Right atrium auricular region (tissue), 2 donors: ENCODE measurements at regions not wholly inside any gene's neighbourhood (a gene's known extent, or its start where the extent isn't known, plus 50 kb on each side); places are given as distances from the start of the nearest gene placed in this dataset.

Experiments
- DNase-seq: peaks from one replicate; pipeline ENCODE4 v3.0.0-alpha.2; 2019; ENCODE audit warnings: low spot score
- H3K27ac ChIP-seq, 2 donors: fragments of 200-600 bp; sonication (generic); 1 replicate in 1 of 2; 2 replicates in 1 of 2; pipeline ENCODE4 v1.5.1; 2016 to 2019
- H3K27me3 ChIP-seq, 2 donors: fragments of 200-600 bp; sonication (generic); one replicate each; pipeline versions ENCODE4 v1.5.1 to v1.6.0; 2017 to 2019
- H3K36me3 ChIP-seq: fragments of 200-600 bp; sonication (generic); one replicate; pipeline ENCODE4 v1.5.1; 2016
- H3K4me1 ChIP-seq, 2 donors: fragments of 200-600 bp; sonication (generic); one replicate each; pipeline versions ENCODE4 v1.5.1 to v1.6.0; 2017 to 2019
- H3K4me3 ChIP-seq, 2 donors: fragments of 200-600 bp; sonication (generic); 1 replicate in 1 of 2; 2 replicates in 1 of 2; pipeline ENCODE4 v1.5.1; 2017 to 2019; ENCODE audit warnings: mild to moderate bottlenecking in 1 of 2, moderate library complexity in 1 of 2
- H3K9me3 ChIP-seq, 2 donors: fragments of 200-600 bp; sonication (generic); one replicate each; pipeline ENCODE4 v1.5.1; 2019
- CTCF ChIP-seq, 2 donors: fragments of 200-600 bp; sonication (generic); IDR thresholded peaks; one replicate each; pipeline ENCODE4 v1.5.1; 2019; ENCODE audit warnings: antibody characterized with exemption in 2 of 2

DNA sequence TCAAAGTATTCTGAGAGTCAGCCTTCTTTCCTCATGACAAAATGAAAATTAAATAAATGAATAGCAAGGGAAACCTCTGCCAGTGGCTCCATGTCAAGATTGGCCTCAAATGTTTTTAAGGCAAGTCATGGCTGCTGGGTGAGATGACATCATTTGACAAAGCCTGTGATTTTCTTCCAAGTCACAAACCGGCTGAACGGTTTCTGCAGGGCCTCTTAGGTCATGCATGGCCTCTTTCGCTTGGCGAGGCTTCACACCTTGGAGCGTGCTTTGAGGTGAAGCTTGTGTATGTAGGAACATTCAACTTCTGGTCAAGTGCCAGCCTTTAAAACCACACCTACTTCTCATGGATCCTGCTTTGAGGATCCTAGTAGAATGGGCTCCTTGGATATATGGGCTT, 161.0 kb upstream of the ZNF618 start:
- peaks cover 0 to 8% of the 10 kb centered on the region in 2 donors for H3K9me3 ChIP-seq
- H3K36me3 ChIP-seq: no peaks in the 10 kb centered on the region
- peak; percentile 13 for DNase-seq
- H3K27ac ChIP-seq: no peak overlapping the region
- H3K4me1 ChIP-seq: no peaks in the 10 kb centered on the region
- no peaks in the 10 kb centered on the region for H3K27me3 ChIP-seq
- TF ChIP-seq CTCF (IDR thresholded peaks at IDR 0.05): no peak
- no peak overlapping the region for H3K4me3 ChIP-seq

GRCh38 chr9:113719919-113720318, 156.2 kb upstream of the ZNF618 start:
- TF ChIP-seq CTCF (IDR thresholded peaks at IDR 0.05): no peak
- H3K27ac ChIP-seq: no peak overlapping the region
- H3K27me3 ChIP-seq: no peaks in the 10 kb centered on the region
- H3K36me3 ChIP-seq: no peaks in the 10 kb centered on the region
- no peaks in the 10 kb centered on the region for H3K4me1 ChIP-seq
- no peak for DNase-seq
- no peak overlapping the region for H3K4me3 ChIP-seq
- H3K9me3 ChIP-seq: peaks cover 0 to 14% of the 10 kb centered on the region in 2 donors

- H3K27ac ChIP-seq: no peak overlapping the region
- no peak overlapping the region for H3K4me3 ChIP-seq
- no peak for TF ChIP-seq CTCF (IDR thresholded peaks at IDR 0.05)
- H3K27me3 ChIP-seq: no peaks in the 10 kb centered on the region
- DNase-seq: no peak
- no peaks in the 10 kb centered on the region for H3K36me3 ChIP-seq
- peaks cover 0 to 14% of the 10 kb centered on the region in 2 donors for H3K9me3 ChIP-seq
- no peaks in the 10 kb centered on the region for H3K4me1 ChIP-seq
These were observed 155.6 kb upstream of the ZNF618 start for GRCh38 chr9:113720495-113720894.

DNA sequence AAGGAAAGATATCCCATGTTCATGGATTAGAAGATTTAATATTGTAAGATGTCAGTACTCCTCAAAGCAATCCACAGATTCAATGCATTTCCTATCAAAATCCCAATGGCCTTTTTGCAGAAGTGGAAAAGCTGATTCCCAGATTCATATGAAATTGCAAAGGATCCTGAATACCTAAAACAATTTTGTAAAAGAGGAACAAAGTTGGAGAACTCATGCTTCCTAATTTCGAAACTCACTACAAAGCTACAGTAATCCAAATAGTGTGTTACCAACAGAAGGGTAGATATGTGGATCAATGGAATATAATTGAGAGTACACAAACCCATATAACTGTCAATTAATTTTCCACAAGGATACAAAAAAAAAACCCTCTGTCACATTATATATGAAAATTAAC, 154.3 kb upstream of the ZNF618 start:
- H3K9me3 ChIP-seq: peaks cover 0 to 5% of the 10 kb centered on the region in 2 donors
- TF ChIP-seq CTCF (IDR thresholded peaks at IDR 0.05): no peak
- H3K4me3 ChIP-seq: no peak overlapping the region
- no peak overlapping the region for H3K27ac ChIP-seq
- H3K4me1 ChIP-seq: no peaks in the 10 kb centered on the region
- no peaks in the 10 kb centered on the region for H3K27me3 ChIP-seq
- DNase-seq: no peak
- H3K36me3 ChIP-seq: no peaks in the 10 kb centered on the region

- no peak for DNase-seq
- TF ChIP-seq CTCF (IDR thresholded peaks at IDR 0.05): no peak
- no peaks in the 10 kb centered on the region for H3K27me3 ChIP-seq
- no peak overlapping the region for H3K27ac ChIP-seq
- H3K9me3 ChIP-seq: peaks cover 0 to 12% of the 10 kb centered on the region in 2 donors
- no peaks in the 10 kb centered on the region for H3K36me3 ChIP-seq
- H3K4me1 ChIP-seq: no peaks in the 10 kb centered on the region
- H3K4me3 ChIP-seq: no peak overlapping the region
These were observed 151.9 kb upstream of the ZNF618 start for GRCh38 chr9:113724202-113724601.

- no peak overlapping the region for H3K4me3 ChIP-seq
- TF ChIP-seq CTCF (IDR thresholded peaks at IDR 0.05): no peak
- no peak for DNase-seq
- no peaks in the 10 kb centered on the region for H3K36me3 ChIP-seq
- no peaks in the 10 kb centered on the region for H3K27me3 ChIP-seq
- H3K9me3 ChIP-seq: peaks cover 0 to 22% of the 10 kb centered on the region in 2 donors
- no peak overlapping the region for H3K27ac ChIP-seq
- no peaks in the 10 kb centered on the region for H3K4me1 ChIP-seq
These were observed 147.1 kb upstream of the ZNF618 start for GRCh38 chr9:113728989-113729388.
